ENCODE measurements at regions not wholly inside any gene's neighbourhood (a gene's known extent, or its start where the extent isn't known, plus 50 kb on each side); places are given as distances from the start of the nearest gene placed in this dataset.

DNA sequence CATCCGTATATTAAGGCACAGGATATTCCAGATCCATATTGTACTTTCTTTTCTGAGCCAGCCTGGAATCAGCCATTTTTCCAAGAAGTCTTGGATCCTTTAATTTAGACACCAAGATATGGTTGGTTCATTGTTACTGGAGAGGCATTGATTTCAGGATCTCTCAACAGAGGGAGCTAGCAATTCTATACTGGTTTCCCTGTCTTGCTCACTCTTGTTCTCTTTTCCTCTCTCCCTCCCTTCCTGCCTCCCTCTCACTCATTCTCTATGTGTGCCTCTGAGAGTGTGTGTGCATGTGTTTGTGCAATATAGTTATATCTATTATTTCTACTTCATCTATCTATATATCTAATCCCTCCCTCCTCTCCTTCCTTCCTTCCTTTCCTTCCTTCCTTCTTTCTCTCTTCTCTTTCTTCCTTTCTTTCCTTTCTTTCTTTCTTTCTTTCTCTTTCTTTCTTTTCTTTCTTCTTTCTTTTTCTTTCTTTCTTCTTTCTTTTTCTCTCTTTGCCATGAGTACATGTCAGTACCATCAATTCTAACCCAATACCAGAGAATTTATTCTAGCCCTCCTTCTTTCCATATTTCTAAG lies 299.1 kb downstream of the EPHA7 start:
- no peak overlapping the region for H3K4me3 ChIP-seq (ENCODE audit: low read depth, low read length)
- TF ChIP-seq, protein P1, sequence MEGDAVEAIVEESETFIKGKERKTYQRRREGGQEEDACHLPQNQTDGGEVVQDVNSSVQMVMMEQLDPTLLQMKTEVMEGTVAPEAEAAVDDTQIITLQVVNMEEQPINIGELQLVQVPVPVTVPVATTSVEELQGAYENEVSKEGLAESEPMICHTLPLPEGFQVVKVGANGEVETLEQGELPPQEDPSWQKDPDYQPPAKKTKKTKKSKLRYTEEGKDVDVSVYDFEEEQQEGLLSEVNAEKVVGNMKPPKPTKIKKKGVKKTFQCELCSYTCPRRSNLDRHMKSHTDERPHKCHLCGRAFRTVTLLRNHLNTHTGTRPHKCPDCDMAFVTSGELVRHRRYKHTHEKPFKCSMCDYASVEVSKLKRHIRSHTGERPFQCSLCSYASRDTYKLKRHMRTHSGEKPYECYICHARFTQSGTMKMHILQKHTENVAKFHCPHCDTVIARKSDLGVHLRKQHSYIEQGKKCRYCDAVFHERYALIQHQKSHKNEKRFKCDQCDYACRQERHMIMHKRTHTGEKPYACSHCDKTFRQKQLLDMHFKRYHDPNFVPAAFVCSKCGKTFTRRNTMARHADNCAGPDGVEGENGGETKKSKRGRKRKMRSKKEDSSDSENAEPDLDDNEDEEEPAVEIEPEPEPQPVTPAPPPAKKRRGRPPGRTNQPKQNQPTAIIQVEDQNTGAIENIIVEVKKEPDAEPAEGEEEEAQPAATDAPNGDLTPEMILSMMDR (IDR thresholded peaks at IDR 0.05; ENCODE audit: low read depth, low read length, missing control alignments) = no peak
- no peak for DNase-seq (ENCODE audit: low read depth)

- H3K4me3 ChIP-seq (ENCODE audit: low read depth, low read length) = no peak overlapping the region
- TF ChIP-seq, protein P1 (IDR thresholded peaks at IDR 0.05; ENCODE audit: low read depth, low read length, missing control alignments) = no peak
- DNase-seq (ENCODE audit: low read depth) = no peak
Measured at GRCh38 chr6:93105907-93106306, 313.5 kb downstream of the EPHA7 start.

GRCh38 chr6:93105017-93105416 lies 314.3 kb downstream of the EPHA7 start:
- H3K4me3 ChIP-seq (ENCODE audit: low read depth, low read length) = no peak overlapping the region
- TF ChIP-seq, protein P1 (IDR thresholded peaks at IDR 0.05; ENCODE audit: low read depth, low read length, missing control alignments) = no peak
- no peak for DNase-seq (ENCODE audit: low read depth)

DNA sequence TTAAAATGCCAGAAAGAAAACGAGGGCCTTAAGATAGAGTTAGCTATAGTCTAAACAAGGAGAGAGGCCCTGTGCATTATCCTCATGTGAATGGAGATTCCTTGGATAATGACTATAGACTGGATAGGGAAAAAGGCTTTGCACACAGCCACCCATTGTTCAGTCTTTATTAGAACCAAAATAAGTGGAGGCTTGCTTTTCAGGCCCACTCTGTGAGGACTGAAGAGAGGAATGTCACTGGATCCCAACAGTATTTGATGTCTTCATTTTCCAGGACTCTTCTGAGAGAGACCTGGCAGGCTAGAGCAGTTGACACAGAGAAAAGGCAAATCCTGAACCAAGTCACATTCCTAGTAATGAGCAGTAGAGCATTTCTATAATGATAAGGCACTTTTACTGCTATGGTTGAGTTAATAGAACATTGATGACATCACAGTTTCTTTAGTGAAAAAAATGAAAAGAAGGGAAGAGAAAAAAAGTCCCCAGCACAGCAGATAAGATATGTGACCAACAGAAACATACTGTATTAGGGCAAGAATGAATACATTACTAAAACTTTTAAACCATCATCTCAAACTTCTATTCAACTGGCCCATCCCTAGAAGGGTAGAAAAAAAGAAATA lies 315.1 kb downstream of the EPHA7 start:
- H3K4me3 ChIP-seq (ENCODE audit: low read depth, low read length) = no peak overlapping the region
- TF ChIP-seq, protein P1 (IDR thresholded peaks at IDR 0.05; ENCODE audit: low read depth, low read length, missing control alignments) = no peak
- DNase-seq (ENCODE audit: low read depth) = no peak

DNA sequence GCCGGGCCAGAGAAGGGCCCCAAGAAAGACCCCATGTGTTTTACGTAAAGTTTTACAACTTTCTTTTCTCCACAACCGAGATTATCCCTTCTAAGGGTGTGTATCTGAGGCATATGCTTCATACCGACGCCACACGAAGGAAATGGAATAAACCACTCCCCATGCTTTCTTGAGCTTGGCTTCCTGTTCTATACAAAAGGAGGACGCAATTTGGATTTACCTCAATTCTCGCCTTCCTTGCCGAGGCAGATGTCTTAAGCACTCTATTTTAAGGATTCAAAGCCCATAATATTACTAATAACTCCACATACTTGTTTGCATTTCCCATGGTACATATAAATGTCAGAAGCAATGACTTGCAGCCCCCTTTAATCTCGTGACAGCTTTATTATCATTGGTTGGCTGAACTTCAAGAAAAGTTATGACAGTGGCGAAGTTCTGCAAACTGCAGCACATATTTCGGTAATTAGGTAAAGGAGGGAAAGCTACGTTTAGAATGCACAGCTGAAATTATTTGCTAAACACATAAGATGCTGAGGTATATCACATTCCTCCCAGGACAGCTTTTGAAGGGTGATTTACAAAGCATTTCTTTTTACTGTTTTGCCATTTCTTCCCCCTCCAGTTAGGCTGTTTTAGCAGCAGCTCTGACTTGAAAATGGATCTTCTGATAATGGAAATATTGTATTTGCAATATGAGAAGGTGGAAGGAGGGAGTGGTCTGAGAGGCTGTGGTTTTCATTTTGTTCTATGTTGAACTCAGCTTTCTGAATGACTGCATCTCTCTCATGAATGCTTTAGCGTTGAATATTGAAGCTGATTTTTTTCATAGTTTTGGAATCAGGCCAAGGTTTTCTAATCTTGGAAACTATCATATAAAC lies 330.5 kb downstream of the EPHA7 start:
- TF ChIP-seq, protein P1 (IDR thresholded peaks at IDR 0.05; ENCODE audit: low read depth, low read length, missing control alignments) = no peak
- no peak overlapping the region for H3K4me3 ChIP-seq (ENCODE audit: low read depth, low read length)
- DNase-seq (ENCODE audit: low read depth) = no peak

GRCh38 chr6:93087606-93088005 lies 331.8 kb downstream of the EPHA7 start:
- TF ChIP-seq, protein P1 (IDR thresholded peaks at IDR 0.05; ENCODE audit: low read depth, low read length, missing control alignments) = no peak
- H3K4me3 ChIP-seq (ENCODE audit: low read depth, low read length) = no peak overlapping the region
- DNase-seq (ENCODE audit: low read depth) = no peak
